ENCODE measurements at regions not wholly inside any gene's neighbourhood (a gene's known extent, or its start where the extent isn't known, plus 50 kb on each side); places are given as distances from the start of the nearest gene placed in this dataset.
A peak's percentile ranks its signal among the peaks of the same experiment; 100 is the strongest.

DNA sequence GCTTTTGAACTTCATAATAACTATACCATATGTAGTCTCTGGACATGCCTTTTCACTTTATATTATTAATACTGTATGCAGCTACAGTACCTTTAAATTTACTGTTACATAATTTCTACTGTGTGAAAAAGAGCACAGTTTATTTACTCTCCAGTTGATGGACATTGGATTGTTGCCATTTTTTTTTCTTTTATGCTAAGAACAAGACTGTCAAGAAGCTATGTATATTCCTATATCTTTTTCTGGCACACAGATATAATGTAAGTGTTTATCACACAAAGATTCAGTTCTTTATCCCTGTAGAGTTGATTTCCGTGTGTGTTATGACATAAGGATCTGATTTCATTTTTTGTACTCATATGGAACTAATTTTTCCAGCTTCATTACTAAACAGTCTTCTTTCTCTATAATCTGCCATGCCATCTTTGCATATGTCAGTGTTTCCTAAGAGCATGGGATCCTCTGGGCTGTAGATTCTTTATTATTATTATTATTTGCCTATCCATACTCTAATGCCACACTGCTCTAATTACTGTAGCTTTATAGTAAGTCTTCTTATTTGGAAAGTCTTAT is 593.0 kb upstream of the ATP2B1 start:
- DNase-seq, result no peak

DNA sequence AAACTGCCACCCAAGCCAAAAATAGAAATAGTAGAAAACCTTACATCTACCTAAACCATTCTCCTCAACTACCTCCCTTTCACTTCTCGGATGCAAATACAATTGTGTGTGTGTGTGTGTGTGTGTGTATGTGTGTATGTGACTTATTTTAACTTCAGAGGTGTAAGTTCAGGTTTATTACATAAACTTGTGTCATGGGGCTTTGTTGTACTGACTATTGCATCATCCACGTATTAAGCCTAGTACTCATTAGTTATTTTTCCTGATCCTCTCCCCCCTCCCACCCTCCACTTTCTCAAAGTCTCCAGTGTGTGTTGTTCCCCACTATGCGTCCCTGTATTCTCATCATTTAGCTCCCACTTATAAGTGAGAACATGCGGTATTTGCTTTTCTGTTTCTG is 592.5 kb upstream of the ATP2B1 start:
- no peak for DNase-seq

DNA sequence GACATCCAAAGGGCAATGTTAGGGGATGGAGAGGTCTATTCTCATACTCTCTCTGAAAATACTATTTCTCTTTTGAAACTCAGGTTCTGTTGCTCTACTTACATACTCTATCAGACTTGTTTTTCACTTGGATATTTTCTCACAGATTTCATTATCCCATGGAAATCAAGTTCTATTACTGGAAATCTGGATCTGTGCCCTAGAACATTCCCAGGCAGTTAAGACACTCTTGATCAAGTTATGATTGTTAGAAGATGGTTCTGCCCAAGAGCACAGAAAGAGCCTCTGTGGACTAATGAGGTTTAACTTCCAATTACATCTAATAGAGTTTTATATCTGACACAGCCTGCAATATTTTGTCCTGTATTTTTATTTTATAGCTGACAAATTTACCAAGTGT is 591.0 kb upstream of the ATP2B1 start:
- DNase-seq, result no peak

DNA sequence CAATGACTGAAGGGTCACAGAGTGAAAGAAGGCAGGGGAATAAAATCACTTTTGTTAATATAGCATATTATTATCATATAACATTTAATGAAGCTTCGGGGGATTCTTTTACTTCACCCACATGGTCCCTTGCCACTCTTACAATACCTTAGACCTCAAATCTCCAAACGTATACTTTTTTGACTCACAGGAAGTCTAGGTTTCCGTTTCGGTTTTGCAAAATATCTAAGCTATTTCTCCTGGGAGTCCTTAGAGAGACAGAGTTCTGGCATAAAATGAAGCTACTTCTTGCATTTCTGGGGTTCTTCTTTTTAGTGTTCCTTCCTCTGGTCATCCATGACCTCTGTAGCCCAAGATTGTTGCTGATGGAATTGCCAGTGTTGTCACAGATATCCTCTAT is 590.5 kb upstream of the ATP2B1 start:
- DNase-seq, result no peak

DNA sequence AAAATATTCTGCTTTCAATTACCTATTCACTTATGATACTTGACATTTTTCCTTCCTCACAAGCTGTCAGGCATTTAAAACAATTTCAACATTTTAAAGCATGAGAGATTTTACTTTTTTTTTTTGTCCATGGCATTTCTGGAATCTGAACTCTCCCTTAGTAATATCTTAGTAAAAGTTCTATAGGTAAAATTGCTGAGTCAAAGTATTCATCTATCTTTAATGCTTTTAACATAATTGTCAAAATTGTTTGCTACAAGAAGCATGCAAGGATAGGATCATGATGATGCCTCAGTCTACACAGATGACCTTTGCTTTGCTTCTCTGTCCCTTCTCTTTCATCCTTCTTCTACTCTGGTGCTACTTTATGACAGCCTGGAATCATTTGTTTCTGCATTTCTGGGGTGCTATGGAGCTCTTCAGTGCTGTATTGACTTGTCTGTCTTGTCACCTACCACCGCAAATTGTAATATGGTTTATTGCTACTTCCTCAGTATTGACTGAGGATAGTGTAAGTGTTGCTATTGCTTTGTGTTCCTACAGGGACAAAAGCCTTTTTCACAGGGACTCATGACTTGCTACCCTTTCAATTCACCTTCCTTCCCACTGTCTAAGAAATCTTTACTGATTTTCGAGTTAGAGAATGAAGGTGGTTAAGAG is 589.8 kb upstream of the ATP2B1 start:
- no peak for DNase-seq

DNA sequence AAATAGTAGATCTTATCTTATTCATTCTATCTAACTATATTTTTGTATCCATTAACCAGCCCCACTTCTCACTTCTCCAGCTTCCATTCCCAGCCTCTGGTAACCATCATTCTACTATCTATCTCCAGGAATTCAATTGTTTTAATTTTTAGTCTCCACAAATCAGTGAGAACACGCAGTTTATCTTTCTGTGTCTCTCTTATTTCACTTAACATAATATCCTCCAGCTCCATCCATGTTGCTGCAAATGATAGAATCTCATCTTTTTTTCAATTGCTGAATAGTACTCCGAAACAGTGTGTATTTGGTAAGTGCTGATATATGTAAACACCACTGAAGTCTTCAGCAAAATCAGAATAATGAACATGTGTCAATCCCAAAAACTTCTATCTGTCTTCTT is 587.2 kb upstream of the ATP2B1 start:
- no peak for DNase-seq

DNA sequence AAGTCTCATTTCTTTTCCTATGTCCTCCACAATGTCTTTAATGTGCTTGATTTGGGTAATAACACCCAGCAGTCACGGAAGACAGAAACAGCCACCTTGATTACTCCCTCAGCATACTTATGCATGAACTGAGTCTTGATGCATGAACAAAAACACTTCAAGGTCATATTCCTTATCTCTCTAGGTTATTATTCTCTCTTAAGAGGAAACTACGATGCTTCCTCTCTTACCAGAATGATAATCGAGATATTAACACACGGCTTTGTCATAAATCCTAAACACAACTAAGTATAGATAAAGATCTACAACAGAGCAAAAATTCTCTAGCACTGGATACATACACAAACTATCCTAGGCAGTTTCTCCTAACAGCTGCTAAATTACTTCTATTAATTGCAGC is 583.5 kb upstream of the ATP2B1 start:
- no peak for DNase-seq

DNA sequence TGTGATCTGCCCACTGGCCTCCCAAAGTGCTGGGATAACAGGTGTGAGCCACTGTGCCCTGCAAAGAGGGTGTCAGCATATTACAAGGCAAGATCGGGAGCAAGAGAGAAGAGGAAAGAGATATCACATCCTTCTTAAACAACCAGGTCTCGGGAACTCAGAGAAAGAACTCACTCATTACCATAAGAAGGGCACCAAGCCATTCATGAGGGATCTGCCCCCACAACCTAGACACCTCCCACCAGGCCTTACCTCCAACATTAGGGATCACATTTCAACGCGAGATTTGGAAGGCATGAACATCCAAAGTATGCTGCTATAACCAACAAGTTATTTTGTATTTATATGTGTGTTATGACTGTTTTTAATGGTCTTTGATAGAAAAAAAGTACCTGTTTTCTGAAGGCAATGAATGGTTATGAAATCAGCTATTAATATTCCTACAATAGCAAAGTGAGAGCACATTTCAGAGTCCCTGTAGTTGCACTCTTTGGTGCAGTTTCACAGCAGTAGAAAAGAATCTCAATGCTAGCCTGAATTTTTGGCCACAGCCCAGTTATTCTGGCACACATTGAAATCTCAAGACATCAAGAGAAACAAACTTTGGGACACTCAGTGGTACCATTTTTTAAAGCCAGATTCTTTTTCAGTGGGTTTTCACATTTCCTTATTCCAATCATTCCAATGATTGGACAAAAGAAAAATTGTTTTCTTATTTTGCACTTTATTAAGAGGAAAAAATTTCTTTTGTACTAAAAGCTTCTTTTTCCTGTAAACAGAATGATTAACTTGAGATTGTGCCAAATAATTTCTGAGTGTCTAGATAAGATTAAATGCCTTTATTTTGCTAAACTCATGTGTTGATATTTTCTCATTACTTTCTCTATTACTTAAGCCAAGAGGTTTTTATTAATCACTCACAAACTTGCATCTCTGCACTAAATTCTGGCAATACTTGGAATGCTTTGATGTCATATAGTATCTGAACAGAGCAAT is 582.6 kb upstream of the ATP2B1 start:
- DNase-seq, result no peak

DNA sequence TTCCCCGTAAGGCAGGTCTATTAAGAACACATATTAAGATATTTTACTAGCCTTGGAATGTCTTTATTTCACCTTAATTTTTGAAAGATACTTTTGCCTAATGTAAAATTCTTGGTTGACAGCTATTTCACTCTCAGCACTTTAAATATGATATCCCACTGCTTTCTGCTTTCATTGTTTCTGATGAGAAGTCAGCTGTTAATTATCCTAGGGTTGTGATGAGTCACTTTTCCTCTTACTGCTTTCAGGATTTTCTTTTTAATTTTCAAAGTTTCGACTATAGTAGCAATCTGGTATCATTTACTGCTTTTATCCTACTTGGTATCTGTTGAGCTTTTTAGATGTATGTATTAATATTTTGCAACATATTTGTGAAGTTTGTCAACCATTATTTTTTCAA is 578.9 kb upstream of the ATP2B1 start:
- no peak for DNase-seq

DNA sequence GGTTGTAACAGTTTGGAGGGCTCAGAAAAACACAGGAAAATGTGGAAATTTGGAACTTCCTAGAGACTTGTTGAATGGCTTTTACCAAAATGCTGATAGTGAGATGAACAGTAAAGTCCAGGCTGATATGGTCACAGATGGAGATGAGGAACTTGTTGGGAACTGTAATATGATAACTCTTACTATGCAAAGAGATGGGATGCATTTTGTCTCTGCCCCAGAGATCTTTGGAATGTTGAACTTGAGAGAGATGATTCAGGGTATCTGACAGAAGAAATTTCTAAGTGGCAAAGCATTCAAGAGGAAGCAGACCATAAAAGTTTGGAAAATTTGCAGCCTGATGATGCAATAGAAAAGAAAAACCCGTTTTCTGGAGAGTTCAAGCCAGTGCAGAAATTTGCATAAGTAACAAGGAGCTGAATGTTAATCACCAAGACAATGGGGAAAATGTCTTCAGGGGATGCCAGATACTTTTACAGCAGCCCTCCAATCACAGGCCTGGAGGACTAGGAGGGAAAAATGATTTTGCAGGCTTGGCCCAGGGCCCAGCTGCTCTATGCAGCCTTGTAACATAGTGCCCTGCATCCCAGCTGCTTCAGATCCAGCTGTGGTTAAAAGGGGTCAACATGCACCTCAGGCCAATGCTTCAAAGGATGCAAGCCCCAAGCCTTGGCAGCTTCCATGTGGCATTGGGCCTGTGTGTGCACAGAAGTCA is 572.7 kb upstream of the ATP2B1 start:
- DNase-seq, result no peak

DNA sequence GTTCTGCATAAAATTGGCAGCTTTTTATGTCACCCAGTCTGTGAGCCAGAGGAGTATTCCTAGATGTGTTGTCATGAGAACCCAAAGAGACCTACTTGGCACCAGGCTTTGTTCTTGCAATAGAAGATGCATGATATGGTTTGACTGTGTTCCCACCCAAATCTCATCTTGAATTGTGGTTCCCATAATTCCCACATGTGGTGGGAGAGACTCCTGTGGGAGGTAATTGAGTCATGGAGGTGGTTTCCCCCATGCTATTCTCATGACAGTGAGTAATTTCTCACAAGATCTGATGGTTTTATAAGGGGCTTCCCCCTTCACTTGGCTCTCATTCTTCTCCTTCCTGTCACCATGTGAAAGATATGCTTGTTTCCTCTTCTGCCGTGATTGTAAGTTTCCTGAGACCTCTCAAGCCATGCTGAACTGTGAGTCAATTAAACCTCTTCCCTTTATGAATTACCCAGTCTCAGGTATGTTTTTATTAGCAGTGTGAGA is 572.0 kb upstream of the ATP2B1 start:
- no peak for DNase-seq

DNA sequence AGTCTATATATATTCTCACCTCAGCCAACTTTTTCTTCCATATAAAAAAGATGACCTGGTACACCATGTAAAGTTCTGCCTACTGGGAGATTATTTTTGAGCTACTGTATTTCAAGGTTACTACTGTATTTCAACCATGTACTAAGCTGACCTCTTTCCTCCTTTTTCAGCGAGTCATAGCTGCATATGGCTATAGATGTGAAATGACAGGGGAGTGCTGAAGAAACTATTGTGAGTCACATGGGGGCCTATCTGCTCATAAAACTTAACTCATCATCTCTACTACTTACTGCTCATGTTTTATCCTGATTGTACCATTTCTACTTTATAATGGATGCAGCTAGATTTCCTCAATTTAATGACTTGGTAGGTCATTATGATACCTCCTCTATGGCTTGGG is 571.4 kb upstream of the ATP2B1 start:
- DNase-seq, result no peak

DNA sequence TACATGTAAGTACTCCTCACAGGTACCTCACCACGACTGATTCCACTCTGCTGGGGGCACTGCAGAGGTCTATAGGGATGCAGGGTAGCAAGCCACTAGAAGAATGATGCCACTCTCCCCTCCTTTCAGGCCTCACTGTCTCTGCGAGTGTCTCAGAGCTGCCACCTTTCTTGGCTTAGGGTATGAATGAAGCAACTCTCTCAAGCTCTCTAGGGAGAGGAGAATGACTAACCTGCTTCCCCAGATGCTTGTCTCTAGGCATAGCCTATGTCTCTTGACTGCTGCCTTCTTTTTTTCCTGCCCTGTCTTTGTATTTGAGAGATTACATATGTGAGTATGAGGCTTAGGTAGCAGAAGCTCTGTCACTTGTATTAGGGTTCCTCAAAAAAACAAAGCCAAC is 566.5 kb upstream of the ATP2B1 start:
- DNase-seq, result no peak

DNA sequence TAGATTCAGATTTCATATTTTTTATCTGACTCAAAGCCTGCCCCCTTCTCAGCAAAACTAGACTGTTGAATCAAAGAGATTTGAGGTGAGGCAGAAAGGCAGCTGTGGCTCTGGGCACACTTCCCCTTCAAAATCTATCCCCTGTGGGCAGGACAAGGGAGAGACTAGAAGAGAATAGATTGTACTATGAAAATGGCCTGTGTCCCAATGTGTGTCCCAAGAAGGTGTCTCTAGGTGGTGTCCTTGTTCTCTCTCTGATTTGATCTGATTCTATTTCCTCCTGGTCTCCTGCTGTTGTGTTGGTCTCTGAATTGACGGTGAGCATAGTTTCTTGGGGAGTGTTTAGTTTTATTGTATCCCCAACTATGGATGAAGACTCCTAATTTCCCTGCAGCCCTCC is 565.8 kb upstream of the ATP2B1 start:
- DNase-seq, result no peak

DNA sequence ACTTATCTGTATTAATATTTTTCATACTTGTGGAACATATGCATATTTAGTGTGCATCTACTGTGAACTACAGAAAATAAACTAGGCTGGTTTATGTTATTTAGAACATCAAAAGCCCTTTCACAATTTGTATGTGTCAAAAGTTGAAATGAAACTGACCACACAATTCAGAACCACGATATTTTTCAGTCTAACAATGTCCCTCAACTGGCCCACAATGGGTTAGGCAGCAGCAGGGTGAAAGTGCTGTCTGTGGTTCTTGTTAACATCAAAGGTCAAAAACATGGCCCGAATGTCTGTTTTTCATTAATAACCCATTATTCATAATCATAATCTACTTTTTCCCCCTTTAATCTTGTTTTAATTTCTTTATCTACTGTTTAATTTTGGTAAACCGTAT is 559.9 kb upstream of the ATP2B1 start:
- no peak for DNase-seq

DNA sequence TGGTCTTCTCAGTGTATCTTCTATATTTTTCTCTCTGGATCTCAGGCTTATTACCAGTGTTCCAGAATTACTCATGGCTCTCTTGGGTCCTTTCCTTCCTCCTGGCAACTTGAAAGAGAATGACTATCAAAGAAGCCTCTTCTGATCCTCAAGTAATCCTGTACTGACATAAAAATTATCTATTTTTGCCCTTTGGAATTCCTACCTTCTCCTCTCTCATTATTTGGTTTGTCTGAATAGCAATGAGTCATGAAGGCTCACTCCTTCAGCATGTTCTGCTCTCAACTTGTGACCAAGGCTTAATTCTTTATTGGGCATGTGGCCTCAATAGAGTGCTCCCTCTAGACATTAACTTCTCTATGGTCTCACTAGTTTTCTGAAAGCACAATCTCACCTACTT is 553.6 kb upstream of the ATP2B1 start:
- DNase-seq, result no peak

DNA sequence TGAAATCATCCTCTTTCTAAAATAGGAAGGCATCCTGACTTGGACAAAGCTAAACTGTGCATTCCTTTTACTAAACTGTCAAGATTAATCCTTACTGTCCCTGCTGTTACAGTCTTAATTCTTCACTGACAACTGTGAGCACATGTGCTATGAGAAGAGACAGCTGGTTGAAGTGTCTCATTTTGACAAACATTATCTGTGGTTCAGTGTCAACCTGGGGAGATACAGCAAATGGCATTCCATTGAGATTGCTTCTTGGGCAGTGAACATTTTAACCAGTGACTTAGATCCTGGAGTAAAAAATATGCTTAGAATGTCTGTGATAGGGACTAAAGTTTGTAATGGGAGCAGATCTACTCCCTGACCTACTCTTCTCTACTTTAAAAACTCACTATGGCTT is 552.6 kb upstream of the ATP2B1 start:
- DNase-seq, result no peak

DNA sequence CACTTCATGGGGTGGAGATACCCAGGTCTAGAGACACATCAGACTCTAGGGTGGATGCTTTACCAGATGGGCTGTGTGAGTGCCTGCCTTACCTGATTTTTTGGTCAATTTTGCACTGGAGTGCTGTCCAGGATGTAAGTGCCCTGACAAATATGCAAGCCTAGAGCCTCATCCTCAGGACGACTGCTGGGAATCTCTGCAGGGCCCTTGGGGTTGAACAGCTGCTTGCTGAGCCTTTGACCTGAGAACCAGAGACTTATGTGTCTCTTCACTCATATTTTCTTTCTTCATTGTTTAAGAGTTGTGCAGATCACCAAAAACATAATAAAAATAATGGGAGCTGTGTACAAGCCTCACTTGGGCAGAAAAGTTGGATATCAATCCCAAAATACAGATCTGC is 551.5 kb upstream of the ATP2B1 start:
- no peak for DNase-seq

DNA sequence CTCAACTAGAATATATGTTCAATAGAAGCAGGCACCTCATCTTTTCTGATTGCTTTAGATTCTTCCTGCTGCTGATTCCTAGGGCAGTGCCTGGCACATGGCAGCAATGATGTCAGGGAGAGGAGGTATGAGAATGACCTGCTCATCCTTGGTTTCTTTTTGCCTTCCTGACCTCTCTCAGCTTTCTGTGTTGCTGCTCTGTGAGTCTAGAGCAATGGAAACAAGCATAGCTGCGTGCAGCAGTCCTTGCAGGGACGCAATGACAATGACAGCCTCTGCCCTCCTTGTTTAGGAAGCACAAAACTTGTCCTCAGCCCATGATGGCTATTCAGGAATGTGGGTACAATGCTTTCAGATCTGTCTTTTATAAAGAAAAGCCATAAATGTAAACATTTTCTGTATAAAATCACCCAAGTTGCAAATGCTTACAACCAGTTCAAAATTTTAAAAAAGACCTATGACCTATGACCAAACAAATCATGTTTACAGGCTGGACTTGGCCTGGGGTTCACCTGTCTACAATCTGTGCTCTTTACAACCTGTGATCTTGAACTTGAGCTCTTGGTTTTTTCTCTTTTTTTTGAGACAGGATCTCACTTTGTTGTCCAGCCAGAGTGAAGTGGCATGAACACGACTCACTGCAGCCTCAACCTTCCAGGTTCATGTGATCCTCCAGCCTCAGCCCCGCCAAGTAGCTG is 549.4 kb upstream of the ATP2B1 start:
- no peak for DNase-seq

DNA sequence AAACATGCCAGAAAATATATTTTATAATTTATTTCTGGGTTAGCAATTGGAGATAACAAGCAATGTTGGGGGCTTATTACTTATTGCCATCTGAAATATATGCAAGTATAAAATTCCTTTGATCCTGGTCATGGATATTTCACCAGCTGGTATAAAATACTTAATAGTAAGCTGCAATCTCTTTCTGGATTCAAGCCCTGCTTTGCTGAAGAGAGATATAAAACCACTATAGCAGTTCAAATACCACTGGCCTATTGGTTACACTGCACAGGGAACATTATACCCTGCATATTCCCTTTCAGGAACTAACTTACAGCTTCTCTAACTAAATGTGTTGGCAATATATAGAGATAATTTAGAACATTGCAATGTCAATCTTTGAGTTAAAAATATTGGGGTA is 546.2 kb upstream of the ATP2B1 start:
- DNase-seq, result no peak

DNA sequence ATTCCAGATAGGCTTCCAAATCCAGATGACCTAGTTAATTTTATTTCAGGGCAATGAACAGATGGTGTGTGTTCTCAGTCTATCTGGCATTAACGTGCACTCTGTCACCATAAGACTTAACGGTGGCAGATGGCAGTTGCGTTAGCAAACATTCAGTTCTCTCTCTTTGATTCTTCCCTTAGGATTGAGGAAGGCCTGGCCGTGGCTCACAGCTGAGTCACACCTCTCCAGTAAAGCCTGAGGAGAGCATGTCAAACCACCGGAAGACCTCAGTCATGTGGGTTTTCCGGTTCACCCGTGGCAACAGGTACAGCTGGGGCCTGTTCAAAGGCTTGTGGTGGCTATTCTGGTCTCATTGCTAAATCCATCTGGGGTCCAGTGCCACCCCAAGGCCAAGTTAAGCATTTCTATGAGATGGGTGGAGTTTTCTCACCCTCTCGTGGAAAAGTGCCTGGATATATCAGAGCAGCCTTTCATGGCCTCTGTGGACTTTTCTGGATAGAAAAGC is 545.1 kb upstream of the ATP2B1 start:
- peak; percentile 6 for DNase-seq

DNA sequence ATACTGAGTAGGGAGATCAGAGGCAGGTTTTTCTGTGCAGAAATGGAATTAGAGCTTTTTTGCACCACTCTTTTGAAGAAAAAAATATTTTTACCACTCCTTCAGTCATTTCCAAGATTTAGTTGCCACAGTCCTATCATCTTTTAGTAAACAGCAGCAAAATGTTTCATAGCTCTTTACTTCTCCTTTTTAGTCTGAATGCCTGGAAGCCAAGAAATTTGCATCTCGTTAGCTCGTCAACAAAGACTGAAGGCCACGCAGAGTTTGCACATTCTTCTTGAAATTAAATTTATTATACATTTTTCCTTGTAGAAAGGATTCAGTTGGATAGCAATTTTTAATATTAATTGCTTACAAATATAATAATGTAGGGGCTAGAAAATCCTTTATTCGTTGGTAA is 544.5 kb upstream of the ATP2B1 start:
- no peak for DNase-seq
